ENCODE measurements at regions not wholly inside any gene's neighbourhood (a gene's known extent, or its start where the extent isn't known, plus 50 kb on each side); places are given as distances from the start of the nearest gene placed in this dataset.

DNA sequence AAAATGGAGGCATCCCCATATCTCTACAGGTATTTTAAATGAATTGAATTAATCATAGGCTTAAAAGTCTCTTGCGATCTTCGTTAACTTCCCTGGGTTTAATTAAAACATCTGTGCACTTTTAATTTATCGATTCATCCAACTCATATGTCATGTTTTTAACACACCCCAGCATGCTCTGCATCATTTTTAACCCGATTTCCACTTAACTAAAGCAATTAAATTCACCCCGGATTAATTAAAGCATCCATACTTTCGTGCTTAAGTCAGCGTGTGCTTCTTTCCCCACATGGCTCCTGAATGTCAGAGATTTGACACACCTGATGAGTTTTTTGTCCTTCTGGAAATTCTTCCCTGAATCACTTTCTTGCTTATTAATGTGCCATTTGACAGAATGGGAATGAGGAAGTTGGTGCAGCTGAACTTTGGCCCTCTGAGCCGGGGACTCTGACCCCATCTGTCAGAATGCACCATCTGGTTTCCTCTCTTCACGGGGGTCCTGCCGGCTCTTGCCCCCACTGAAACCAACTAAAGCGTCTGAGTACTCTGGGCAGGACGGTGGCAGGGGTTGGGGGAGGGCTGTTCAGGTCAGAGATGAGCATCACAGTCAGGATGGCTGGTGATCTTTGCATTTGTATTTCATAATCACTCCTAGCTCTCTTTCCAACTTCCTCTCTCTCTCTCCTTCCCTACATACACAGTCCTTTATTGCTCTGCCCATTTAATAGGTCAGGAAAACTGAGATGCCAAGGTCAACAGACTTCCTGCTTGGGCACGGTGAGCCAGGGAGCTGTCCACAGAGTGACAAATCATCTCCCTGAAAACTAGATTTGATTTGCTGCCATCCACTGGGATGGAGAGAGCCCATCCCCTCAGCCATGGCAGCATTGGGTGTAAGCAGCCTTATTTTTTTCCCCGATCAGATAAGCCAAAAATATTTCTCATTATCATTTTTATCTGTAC, 180.3 kb upstream of the WWC1 start:
- TF ChIP-seq, protein P1, sequence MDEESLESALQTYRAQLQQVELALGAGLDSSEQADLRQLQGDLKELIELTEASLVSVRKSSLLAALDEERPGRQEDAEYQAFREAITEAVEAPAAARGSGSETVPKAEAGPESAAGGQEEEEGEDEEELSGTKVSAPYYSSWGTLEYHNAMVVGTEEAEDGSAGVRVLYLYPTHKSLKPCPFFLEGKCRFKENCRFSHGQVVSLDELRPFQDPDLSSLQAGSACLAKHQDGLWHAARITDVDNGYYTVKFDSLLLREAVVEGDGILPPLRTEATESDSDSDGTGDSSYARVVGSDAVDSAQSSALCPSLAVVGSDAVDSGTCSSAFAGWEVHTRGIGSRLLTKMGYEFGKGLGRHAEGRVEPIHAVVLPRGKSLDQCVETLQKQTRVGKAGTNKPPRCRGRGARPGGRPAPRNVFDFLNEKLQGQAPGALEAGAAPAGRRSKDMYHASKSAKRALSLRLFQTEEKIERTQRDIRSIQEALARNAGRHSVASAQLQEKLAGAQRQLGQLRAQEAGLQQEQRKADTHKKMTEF (CRISPR knock-in tag; IDR thresholded peaks at IDR 0.05) = no peak
- TF ChIP-seq, protein P2, sequence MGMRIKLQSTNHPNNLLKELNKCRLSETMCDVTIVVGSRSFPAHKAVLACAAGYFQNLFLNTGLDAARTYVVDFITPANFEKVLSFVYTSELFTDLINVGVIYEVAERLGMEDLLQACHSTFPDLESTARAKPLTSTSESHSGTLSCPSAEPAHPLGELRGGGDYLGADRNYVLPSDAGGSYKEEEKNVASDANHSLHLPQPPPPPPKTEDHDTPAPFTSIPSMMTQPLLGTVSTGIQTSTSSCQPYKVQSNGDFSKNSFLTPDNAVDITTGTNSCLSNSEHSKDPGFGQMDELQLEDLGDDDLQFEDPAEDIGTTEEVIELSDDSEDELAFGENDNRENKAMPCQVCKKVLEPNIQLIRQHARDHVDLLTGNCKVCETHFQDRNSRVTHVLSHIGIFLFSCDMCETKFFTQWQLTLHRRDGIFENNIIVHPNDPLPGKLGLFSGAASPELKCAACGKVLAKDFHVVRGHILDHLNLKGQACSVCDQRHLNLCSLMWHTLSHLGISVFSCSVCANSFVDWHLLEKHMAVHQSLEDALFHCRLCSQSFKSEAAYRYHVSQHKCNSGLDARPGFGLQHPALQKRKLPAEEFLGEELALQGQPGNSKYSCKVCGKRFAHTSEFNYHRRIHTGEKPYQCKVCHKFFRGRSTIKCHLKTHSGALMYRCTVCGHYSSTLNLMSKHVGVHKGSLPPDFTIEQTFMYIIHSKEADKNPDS (CRISPR knock-in tag; IDR thresholded peaks at IDR 0.05) = no peak
- TF ChIP-seq SUZ12 (IDR thresholded peaks at IDR 0.05; ENCODE audit: low read depth, low read length) = no peak
- no peak for TF ChIP-seq ZNF263 (CRISPR knock-in tag; IDR thresholded peaks at IDR 0.05)
- no peak for TF ChIP-seq CBX5 (CRISPR knock-in tag; IDR thresholded peaks at IDR 0.05; ENCODE audit: borderline replicate concordance)
- TF ChIP-seq, protein P3, sequence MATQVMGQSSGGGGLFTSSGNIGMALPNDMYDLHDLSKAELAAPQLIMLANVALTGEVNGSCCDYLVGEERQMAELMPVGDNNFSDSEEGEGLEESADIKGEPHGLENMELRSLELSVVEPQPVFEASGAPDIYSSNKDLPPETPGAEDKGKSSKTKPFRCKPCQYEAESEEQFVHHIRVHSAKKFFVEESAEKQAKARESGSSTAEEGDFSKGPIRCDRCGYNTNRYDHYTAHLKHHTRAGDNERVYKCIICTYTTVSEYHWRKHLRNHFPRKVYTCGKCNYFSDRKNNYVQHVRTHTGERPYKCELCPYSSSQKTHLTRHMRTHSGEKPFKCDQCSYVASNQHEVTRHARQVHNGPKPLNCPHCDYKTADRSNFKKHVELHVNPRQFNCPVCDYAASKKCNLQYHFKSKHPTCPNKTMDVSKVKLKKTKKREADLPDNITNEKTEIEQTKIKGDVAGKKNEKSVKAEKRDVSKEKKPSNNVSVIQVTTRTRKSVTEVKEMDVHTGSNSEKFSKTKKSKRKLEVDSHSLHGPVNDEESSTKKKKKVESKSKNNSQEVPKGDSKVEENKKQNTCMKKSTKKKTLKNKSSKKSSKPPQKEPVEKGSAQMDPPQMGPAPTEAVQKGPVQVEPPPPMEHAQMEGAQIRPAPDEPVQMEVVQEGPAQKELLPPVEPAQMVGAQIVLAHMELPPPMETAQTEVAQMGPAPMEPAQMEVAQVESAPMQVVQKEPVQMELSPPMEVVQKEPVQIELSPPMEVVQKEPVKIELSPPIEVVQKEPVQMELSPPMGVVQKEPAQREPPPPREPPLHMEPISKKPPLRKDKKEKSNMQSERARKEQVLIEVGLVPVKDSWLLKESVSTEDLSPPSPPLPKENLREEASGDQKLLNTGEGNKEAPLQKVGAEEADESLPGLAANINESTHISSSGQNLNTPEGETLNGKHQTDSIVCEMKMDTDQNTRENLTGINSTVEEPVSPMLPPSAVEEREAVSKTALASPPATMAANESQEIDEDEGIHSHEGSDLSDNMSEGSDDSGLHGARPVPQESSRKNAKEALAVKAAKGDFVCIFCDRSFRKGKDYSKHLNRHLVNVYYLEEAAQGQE (IDR thresholded peaks at IDR 0.05; ENCODE audit: borderline replicate concordance in 1 of 2, low read depth in 1 of 2, low read length in 2 of 2) = no peak
- no peak for TF ChIP-seq NFYC (CRISPR knock-in tag; IDR thresholded peaks at IDR 0.05)
- TF ChIP-seq, protein P4, sequence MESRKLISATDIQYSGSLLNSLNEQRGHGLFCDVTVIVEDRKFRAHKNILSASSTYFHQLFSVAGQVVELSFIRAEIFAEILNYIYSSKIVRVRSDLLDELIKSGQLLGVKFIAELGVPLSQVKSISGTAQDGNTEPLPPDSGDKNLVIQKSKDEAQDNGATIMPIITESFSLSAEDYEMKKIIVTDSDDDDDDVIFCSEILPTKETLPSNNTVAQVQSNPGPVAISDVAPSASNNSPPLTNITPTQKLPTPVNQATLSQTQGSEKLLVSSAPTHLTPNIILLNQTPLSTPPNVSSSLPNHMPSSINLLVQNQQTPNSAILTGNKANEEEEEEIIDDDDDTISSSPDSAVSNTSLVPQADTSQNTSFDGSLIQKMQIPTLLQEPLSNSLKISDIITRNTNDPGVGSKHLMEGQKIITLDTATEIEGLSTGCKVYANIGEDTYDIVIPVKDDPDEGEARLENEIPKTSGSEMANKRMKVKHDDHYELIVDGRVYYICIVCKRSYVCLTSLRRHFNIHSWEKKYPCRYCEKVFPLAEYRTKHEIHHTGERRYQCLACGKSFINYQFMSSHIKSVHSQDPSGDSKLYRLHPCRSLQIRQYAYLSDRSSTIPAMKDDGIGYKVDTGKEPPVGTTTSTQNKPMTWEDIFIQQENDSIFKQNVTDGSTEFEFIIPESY (CRISPR knock-in tag; IDR thresholded peaks at IDR 0.05) = no peak
- TF ChIP-seq U2AF1 (optimal IDR thresholded peaks at IDR 0.05; ENCODE audit: low read depth, low read length) = no peak
- TF ChIP-seq, protein P5, sequence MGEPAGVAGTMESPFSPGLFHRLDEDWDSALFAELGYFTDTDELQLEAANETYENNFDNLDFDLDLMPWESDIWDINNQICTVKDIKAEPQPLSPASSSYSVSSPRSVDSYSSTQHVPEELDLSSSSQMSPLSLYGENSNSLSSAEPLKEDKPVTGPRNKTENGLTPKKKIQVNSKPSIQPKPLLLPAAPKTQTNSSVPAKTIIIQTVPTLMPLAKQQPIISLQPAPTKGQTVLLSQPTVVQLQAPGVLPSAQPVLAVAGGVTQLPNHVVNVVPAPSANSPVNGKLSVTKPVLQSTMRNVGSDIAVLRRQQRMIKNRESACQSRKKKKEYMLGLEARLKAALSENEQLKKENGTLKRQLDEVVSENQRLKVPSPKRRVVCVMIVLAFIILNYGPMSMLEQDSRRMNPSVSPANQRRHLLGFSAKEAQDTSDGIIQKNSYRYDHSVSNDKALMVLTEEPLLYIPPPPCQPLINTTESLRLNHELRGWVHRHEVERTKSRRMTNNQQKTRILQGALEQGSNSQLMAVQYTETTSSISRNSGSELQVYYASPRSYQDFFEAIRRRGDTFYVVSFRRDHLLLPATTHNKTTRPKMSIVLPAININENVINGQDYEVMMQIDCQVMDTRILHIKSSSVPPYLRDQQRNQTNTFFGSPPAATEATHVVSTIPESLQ (CRISPR knock-in tag; conservative IDR thresholded peaks at IDR 0.05) = no peak
- TF ChIP-seq HNRNPK (IDR thresholded peaks at IDR 0.05; ENCODE audit: low read depth, low read length, poor library complexity, severe bottlenecking) = no peak
- TF ChIP-seq, protein P6, sequence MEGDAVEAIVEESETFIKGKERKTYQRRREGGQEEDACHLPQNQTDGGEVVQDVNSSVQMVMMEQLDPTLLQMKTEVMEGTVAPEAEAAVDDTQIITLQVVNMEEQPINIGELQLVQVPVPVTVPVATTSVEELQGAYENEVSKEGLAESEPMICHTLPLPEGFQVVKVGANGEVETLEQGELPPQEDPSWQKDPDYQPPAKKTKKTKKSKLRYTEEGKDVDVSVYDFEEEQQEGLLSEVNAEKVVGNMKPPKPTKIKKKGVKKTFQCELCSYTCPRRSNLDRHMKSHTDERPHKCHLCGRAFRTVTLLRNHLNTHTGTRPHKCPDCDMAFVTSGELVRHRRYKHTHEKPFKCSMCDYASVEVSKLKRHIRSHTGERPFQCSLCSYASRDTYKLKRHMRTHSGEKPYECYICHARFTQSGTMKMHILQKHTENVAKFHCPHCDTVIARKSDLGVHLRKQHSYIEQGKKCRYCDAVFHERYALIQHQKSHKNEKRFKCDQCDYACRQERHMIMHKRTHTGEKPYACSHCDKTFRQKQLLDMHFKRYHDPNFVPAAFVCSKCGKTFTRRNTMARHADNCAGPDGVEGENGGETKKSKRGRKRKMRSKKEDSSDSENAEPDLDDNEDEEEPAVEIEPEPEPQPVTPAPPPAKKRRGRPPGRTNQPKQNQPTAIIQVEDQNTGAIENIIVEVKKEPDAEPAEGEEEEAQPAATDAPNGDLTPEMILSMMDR (CRISPR knock-in tag; IDR thresholded peaks at IDR 0.05) = no peak
